GM18520 (cell line): ENCODE measurements at regions not wholly inside any gene's neighbourhood (a gene's known extent, or its start where the extent isn't known, plus 50 kb on each side); places are given as distances from the start of the nearest gene placed in this dataset.
"Not testable (repeated sequence)": the region's sequence is repeated elsewhere in the genome, so short reads cannot be mapped to it uniquely, and the experiment has no call there.

ENCODE experiments used
- ATAC-seq: cut with Tn5 transposase; IDR thresholded peaks from one replicate; pipeline ENCODE4 v1.9.1; 2021; ENCODE audit not compliant: unreplicated experiment

GRCh38 chr2:150860301-150860700, 372.8 kb upstream of the RND3 start:
- ATAC-seq = no peak

GRCh38 chr2:150859877-150860276, 372.4 kb upstream of the RND3 start:
- ATAC-seq = no peak

GRCh38 chr2:150859162-150859561, 371.7 kb upstream of the RND3 start:
- no peak for ATAC-seq

GRCh38 chr2:150858382-150858781, 370.9 kb upstream of the RND3 start:
- no peak for ATAC-seq

- no peak for ATAC-seq
Observed at GRCh38 chr2:150856596-150857281, 369.3 kb upstream of the RND3 start.

- ATAC-seq = no peak
Observed at GRCh38 chr2:150853263-150853662, 365.8 kb upstream of the RND3 start.

- no peak for ATAC-seq
Observed at GRCh38 chr2:150850641-150851040, 363.2 kb upstream of the RND3 start.

GRCh38 chr2:150847578-150847977, 360.1 kb upstream of the RND3 start:
- ATAC-seq = no peak

- no peak for ATAC-seq
Observed at GRCh38 chr2:150846691-150847090, 359.2 kb upstream of the RND3 start.

GRCh38 chr2:150832686-150833085, 345.2 kb upstream of the RND3 start:
- no peak for ATAC-seq

GRCh38 chr2:150824118-150824517, 336.7 kb upstream of the RND3 start:
- ATAC-seq = no peak

GRCh38 chr2:150817422-150817821, 330.0 kb upstream of the RND3 start:
- no peak for ATAC-seq

GRCh38 chr2:150812664-150813367, 325.3 kb upstream of the RND3 start:
- ATAC-seq = no peak

GRCh38 chr2:150812066-150812465, 324.6 kb upstream of the RND3 start:
- ATAC-seq = no peak

- peak; percentile 41 for ATAC-seq
Observed at GRCh38 chr2:150811259-150811855, 323.9 kb upstream of the RND3 start.

GRCh38 chr2:150809103-150809502, 321.6 kb upstream of the RND3 start:
- ATAC-seq = no peak

- no peak for ATAC-seq
Observed at GRCh38 chr2:150806336-150806735, 318.9 kb upstream of the RND3 start.

GRCh38 chr2:150803689-150804398, 316.4 kb upstream of the RND3 start:
- no peak for ATAC-seq

GRCh38 chr2:150802635-150803034, 315.2 kb upstream of the RND3 start:
- no peak for ATAC-seq

GRCh38 chr2:150796236-150796635, 308.8 kb upstream of the RND3 start:
- ATAC-seq = not testable (repeated sequence)

GRCh38 chr2:150792780-150793300, 305.4 kb upstream of the RND3 start:
- ATAC-seq = no peak
